Right lung (tissue), 2 donors: ENCODE measurements at regions not wholly inside any gene's neighbourhood (a gene's known extent, or its start where the extent isn't known, plus 50 kb on each side); places are given as distances from the start of the nearest gene placed in this dataset.

Experiments
- DNase-seq, 2 donors: peaks; one replicate each; pipeline ENCODE4 v3.0.0-alpha.2; 2013

DNA sequence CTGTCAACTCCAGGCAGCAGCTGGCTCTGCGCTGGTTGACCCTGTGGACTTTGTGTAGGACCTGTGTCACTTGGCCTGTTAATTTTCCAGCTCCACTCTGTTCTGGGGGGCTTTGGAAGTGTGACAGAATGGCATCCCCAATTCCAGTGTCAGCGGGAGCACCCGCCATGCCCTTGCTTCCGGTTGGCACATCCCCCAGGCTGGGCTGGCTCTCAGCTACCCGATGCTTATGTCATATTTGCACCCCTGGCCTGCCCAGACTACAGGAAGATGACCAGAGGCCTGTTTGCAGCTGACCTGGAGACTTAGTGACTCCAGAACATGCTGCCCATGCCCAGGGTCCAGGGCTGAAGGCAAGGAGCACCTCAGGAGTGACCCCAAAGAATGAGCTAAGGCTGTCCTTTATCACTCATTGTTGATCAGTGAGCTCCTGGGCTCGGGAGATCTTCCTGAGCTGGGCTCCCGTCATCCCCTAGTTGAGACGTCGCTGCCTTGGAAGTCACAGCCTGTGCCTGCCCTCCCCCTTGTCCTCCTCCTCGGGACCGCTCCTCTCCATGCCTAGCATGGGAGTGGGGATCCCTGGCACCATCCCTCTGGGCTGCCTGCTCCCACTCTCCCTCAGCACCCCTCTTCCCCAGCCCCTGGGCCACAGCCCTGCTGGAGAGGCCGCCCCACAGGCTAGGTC lies 163.4 kb upstream of the RTL1 start:
- no peak for DNase-seq

DNA sequence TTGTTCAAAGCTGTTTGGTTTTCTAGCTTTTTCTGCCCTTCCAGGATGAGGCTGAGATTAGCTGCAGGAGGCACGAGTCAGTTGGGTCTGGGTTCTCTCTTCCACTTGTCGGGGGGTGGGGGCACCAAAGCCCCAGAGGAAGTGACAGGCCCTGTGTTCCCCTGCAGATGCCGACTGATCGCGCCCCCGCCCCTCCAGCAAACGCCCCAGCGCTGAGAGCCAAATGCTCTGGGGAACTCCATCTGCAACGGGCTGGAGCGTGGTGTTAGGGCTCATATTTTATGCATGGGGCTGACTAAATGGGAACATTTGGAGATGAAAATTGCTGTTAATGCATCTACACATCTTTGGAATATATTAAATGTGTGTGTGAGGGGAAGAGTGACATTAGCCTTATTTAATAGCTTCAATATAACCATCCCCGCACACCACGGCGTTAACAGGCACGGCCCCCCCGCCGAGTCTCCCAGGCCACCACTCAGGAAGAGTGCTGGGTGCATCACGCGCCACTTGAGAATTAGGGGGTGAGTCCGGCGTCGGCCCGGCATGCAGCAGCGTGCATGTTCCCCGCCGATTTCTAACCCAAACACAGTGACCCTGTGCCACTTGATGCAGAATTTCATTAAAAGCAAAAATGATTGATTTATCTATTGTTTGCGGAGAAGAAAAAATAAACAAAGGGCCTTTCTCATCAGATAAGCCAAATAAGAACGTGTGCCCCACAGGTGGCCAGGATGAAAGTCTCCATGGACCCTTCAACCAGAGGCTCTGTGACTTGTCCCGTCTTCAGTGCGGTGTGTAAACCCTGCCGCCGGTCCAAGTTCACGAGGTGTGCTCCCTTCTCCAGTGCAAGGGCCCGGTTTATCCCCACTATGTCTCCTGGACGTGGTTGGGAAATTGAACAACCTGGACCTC lies 165.0 kb upstream of the RTL1 start:
- no peak for DNase-seq

DNA sequence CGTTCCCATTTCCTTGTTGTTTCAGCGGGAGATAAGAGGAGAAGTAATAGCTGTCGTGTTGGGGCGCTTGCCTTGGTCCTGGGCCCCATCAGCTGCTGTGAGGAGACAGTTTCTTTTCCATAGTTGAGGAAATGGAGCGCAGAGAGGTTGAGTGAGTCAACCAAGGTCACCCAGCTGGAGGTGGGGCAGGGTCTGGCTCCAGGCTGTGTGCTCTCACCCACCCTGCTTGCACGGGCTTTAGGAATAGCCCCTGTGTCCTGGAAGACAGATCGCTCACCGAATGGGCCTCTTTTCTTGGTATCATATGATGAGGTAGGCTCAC lies 165.7 kb upstream of the RTL1 start:
- DNase-seq, result no peak

DNA sequence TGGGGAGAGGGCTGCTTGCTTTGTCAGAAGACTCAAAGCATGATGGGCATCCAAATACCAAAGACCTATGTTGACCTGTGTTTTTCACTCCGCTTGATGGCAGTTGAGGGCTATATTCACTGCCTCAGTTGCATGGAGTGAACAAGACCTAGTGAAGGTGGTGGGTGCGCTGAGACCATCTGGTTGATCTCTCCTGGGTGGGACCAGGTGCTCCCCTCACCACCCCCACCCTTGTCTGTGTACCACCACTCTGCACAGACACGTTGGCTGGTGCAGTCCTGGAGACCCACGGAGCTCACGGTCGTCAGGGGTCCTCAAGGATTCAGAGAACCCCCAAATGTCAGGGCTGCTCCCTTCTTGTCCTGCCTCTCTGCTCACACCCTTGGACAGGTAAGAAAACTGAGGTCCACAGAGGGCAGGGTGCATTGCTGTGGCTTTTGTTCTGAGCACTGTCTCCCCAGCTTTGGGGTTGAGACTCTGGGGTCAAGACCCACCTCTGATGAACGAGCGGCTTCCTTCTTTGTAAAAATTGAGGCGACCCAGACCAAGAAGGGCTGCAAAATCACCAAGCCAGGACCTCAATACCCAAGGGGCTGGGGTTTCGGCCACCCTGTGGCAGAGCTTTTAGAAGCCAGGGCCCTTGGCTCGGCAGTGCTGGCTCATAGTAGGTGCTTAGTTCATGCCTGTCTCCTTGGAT lies 166.3 kb upstream of the RTL1 start:
- DNase-seq, result no peak

DNA sequence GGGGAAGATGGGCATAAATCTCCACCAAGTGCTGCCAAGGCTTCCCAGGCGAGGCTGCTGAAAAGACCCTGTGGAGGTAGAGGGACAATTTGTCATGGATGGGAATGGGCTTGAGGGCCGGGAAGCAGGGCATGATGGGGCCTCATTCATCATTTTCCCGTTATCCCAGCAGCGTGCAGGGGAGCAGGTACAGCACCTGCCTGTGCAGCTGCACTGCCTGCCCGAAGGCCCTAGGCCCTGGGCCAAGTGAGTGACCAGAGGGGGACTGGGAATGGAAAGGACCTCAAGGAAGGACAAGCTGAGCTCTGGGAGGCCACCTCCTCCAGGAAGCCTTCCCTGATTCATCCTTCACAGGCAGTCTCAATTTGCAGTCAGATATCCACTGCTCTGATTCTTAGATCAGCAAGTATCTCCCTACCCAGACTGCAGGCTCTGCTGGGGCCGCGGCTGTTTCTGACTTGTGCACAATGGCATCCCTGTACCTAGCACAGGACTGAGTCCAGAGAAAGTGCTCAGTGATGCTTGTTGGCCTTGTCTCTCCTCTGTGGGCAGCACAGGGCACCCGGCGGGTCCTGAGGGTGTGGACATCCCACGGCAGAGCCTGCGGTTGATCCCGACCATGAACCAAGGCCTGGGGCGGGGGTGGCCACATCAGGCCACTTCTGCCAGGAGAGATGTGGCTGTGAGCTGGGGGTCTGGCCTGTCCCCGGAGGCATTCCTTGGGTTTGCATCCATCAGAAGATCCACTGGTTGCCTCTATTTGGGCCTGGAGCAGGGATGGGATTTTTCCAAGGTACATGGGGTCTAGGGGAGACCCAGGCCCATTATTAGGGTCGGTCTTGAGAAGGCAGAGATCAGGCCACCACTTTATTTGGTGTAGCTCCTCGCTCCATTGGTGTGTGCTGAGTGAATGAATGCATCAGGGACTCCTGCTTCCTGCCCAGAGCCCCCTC lies 167.3 kb upstream of the RTL1 start:
- DNase-seq, result no peak

DNA sequence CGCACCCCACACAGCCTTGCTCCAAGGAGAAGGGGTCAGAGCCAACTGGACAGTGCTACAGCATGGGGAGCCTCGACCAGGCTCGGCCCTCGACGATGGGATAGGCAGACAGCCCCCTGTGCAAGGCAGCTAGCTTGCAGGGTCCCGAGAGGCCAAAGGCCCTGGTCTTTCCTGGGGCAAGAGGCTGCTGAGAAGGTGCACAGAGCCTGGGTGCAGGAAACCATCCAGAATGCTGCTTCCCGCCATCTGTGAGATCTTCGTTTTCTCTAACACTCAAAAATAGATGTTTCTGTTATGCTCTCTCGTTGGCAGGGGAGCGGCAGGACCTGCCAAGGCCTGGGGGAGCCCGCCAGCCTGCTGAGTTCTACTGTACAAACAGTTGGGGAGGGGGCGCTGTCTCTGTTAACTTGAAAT lies 168.0 kb upstream of the RTL1 start:
- DNase-seq, result no peak

DNA sequence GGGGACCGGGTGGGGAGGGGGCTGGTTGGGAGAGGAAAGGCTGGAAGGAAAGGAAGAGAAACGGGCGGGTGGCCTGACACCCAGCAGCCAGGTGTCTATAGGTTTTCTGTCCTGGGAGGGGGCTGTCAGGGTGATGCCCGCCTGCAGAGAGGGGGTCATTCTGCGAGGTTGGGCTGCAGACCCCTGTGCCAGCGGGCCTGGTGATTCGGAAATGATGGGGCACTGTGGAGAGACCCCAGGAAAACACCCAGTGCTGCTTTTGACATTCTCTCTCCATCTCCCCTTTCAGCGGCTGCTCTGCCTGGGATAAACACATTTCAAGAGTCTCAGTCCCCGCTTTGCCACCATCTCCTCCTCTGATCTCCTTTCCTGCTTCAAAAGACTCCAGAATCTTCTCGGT lies 168.5 kb upstream of the RTL1 start:
- DNase-seq, result no peak

DNA sequence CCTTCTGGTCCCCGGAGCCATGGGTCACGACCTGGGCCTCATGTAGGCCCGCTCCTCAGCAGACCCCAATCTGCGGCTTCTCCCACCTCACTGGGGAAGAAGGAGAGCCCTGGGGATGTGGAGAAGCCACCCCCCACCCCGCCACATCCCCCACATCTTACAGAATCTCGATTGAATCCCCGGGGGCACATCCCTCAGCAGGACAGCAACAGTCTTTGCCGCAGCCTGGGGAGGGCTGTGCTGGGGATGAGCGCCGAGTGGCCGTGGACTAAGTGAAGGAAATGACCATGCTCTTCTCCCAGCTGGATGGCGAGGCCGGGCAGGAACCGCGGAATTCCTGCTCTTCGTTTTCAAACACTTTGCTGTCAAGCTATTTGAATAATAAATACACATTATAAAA lies 169.0 kb upstream of the RTL1 start:
- no peak for DNase-seq

DNA sequence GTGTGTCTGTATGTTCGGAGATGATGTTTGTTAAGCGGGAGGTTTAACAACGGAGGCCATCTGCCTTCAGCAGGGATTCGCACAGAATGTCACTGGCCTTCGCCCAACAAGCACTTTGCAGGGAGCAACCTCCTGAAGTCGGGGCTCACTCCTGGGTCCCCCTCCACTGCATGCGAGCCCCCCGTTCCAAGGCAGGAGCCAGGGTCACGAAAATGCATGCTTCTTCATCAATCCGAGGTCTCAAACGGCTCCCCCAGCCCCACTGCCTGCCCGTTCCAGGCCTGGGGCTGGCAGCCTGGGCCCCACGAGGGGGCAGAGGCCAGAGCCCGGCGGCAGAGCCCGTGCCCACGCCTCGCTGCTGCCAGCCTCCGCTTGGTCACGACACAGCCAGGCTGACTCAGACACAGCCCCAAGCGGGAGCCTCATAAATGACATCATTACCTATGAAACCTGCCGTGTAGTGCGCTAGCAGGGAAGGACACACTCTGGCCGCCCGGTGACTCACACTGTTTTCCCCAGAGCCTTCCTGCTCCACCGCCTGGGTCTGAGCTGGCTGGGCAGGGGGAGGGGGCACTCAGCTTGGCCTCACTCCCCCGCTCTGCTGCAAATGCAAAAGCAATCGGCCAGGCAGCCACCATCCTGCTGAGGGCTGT lies 169.5 kb upstream of the RTL1 start:
- no peak for DNase-seq

DNA sequence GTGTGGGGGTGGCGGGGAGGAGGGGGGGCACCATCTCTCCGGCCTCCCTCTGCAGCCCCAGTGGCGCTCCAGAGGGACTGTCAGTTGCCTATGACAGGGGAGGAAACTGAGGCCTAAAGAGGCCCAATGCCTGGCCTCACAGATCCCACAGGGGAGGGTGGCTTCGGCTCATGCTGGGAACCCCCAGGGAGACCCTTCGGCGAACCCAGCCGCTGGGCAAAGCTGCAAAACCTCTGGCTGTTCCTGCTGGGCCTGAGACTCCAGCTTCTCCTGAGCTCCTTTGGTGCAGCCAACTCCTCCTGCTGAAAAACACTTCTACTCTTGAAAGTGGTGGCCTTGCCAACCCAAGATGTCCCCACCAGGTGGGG lies 170.1 kb upstream of the RTL1 start:
- DNase-seq, result no peak

DNA sequence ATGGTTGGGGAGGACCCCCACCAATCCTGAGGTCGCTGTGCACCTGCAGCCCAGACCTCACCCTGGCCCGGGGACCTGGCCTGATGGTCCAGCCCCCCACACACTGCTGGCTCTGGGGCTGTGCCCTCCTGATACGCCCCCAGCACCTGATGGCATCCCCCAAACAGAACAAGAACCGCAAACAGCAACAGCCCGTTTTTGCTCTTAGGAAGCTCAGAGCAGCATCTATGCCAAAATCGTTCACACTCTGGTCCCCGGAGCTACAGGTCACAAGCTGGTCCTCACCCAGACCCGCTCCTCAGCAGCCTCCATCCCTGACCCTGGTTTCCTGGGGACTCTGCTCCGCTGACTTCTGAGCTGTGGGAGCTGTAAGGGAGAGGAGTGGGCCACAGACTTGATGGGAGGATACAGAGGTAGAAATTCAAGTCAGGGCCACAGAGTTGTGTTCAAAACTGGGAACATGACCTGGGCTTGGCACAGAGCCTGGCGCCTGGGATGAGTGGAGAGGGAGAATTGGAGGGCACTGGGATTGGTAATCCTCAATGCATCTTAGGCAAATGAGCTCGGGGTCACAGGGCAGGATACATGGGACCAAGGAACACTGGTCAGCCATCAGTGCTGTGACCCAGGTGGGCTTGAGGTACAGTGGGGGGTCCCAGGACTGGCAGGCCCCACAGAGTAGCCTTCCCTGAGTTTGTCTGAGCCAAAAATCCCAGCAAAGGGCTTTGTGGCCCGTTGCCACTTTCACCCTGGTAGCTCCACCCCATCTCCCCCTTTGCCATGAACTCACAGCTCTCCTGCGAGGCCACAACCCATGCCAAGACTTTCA lies 170.9 kb upstream of the RTL1 start:
- no peak for DNase-seq

DNA sequence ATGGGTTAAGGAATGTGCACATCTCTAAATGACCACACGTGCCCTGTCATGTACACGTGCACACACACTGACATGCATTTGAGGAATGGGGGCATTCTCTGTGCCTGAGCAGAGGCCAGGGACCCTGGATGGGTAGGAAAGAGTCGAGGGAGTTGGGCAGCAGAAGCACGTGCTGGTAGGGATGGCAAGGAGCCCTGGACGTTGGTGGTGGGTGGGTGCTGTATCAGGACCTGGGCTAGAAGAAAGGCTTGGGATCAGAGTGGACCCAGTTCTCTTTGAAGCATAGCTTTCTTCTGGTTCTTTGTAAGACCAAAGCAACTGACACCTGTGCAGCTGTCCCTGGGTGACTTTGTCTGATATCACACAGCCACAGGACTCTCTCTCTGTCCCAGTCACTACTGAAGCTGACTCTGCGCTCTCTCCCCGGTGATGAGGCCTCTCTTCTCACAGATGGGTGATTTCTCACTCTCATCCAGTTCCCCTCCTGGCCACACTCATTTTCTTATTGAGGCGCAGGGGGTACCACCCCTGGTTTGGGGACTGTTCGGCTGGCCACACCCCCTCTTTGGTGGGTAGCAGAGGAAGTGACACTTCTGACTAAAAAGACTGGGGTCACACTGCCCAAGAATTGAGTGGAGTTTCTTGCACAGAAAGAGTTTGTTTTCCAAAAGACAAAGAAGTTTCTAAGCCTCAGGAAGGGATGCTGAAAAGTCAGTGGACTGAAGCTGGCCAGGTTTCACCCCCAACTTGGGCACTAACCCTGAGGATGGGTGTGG lies 171.7 kb upstream of the RTL1 start:
- DNase-seq, result no peak

DNA sequence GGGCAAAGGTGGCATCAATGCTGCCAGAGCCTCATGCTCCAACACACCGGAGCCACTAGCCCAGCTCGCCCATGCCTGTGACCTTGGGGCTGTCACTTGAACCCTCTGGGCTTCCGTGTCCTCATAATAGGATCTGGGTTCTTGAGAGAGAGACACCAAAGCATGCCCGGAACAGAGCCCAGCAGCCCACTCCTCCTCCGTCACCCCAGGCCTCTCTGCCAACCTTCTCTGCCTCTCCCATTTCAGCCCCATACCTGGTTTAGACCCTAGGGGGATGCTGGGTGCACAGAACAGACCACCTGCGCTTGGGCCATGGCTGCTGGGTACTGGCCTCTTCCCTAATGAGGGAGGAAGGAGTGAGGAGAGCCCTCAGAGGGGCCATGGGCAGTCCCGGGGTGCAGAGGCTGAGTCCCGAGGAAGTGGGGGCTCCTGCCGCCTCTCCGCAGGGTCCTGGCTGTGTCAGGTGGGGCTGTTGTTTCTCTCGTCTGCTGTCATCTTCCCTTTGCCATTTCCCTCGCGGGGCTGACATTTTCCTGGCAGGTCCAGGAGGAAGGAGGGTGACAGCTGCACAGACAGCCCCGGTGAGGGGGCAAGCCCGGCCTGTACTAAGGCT lies 172.4 kb upstream of the RTL1 start:
- no peak for DNase-seq

DNA sequence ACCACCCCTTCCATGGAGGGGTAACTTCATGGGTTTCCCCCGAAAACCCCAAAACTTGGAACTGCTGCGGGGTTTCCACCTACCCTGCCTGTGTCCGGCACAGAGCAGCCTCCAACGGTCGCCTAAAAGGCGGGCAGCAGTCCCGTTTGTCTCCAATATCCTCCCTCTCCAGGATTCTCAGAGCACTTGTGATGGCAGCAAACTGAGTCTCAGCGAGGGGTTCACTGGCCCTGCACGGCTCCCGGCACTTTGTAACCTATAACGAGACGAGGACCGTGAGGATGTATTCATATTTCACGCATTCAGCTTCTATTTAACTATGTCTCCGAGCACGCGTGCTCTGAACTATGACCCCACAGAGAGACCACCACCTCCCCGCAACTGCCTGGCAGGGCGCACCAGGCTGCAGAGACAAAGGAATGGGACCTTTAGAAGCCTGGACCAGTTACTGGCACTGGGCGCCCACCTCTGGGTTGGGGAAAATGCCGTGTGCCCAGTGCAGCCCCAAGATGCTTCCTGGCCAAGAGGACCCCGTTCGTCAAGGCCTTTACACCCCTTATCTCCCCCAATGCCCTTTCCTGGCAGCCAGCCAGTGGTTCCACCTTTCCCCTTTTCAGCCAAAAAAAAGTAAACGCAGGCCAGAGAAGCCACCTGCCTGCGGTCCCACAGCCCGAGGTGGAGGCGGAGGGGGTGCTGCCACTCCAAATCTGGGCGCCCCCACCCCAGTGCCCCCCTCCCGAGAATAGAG lies 173.1 kb upstream of the RTL1 start:
- no peak for DNase-seq

DNA sequence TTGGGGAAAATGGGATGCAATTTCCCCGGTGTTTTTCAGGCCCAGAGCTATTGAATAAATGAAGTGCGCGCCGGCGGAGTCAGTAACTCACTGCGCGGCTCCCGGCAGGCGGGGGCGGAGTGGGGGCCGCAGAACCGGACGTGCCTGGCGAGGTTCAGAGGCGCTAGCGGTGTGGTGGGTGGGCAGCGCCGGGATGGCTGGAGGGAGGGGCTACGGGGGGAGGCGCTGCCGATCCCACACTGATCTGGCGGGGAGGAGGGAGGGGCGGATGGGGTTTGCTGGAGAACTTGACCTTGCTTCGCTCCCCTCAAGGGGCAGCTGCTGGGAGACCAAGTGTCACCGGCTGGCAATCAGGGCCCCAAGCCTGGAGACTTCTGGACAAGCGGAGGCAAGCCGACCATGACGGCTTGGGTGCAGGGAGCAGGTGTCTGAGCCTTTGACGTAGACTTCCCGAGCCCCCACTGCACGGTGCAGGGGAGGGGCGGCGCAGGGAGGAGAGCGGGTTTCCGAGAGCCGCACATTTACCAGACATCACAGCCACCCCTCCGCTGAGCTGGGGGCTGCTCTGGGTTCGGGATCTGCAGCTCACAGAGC lies 174.1 kb upstream of the RTL1 start:
- DNase-seq, result no peak

DNA sequence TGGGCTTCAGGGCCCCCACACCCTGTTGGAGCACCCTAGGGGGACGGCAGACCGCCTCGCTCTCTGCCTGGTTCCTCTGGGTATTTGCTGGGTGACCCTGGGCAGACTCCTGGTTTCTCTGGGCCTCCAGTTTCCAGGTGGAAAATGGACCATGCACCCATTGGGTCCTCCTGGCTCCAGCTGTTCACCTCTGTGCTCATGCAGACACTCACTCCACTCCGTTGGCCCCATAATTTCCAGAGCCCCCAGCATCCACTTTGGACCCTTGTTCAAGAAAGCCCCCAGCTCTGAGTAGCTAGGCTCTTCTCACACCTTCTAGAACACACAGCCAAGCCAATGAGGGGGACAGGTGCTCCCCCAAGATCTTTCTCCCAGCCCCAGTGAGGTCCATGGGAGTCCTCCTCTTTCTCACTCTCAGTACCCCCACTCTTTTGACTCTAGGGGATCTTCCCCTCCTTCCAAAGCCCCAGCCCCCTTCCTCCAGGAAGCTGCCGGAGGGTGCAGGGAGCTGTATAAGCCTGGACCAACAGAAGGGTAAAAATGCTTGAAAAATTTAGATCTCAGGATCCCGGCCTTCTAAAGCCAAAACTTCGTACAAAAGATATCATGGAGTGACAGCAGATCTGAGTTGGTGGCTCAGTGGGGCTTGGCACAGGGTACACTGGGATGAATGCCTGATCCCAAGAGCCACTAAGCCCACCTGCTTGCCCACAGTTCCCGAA lies 174.8 kb upstream of the RTL1 start:
- no peak for DNase-seq

DNA sequence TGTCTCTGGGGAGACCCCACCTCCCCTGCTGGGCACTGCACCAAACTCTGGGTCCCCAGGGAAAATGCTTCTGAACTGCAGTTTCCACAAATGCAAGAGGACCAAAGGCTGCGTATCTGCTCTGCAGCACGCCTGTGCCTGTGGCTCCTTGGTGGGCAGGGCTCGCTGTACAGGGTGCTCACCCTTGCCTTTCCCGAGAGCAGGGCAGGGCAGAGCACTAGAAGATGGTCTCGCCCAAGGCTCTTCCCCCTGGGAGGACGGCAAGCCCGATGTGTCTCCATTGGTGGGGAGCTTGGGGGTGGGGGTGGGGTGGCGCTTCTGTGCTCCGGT lies 175.3 kb upstream of the RTL1 start:
- no peak for DNase-seq
